Calu3 (cell line): ENCODE measurements at regions not wholly inside any gene's neighbourhood (a gene's known extent, or its start where the extent isn't known, plus 50 kb on each side); places are given as distances from the start of the nearest gene placed in this dataset.
"Not testable (repeated sequence)": the region's sequence is repeated elsewhere in the genome, so short reads cannot be mapped to it uniquely, and the experiment has no call there.

Source experiments
- BruUV-seq: library from RNA; stranded (reverse); fragments of 400-500 nt; replicated peaks from 2 replicates; lab custom pipeline; 2021; lab: Mats Ljungman, UMichigan
- CTCF ChIA-PET: fragments of 300-600 bp; sonication (Branson Sonifier 250); formaldehyde crosslinking; loops from one replicate; lab custom pipeline; 2022; ENCODE audit warnings: antibody characterized with exemption; lab: Charles Lee
- DNase-seq: peaks from one replicate; pipeline ENCODE4 v3.0.0; 2022
- H3K27ac Mint-ChIP-seq: one replicate; pipeline ENCODE4 v1.8.0; 2022; ENCODE audit warnings: mixed read lengths; ENCODE audit not compliant: unreplicated experiment
- H3K27me3 Mint-ChIP-seq: one replicate; pipeline ENCODE4 v1.8.0; 2022; ENCODE audit warnings: mixed read lengths; ENCODE audit not compliant: unreplicated experiment
- H3K36me3 Mint-ChIP-seq: one replicate; pipeline ENCODE4 v1.8.0; 2022; ENCODE audit warnings: mild to moderate bottlenecking, moderate library complexity, mixed read lengths; ENCODE audit not compliant: insufficient read depth, unreplicated experiment
- H3K4me1 Mint-ChIP-seq: one replicate; pipeline ENCODE4 v1.8.0; 2022; ENCODE audit warnings: mild to moderate bottlenecking, low read depth, mixed read lengths; ENCODE audit not compliant: unreplicated experiment
- H3K4me3 Mint-ChIP-seq: one replicate; pipeline ENCODE4 v1.8.0; 2022; ENCODE audit warnings: mild to moderate bottlenecking, low read depth, moderate library complexity, mixed read lengths; ENCODE audit not compliant: unreplicated experiment
- H3K9me3 Mint-ChIP-seq: one replicate; pipeline ENCODE4 v1.8.0; 2022; ENCODE audit warnings: low read depth, mixed read lengths; ENCODE audit not compliant: unreplicated experiment
- intact Hi-C: fragments of 100-400 bp; cut with micrococcal nuclease; formaldehyde crosslinking; loops from one replicate; pipeline ENCODE4 v1.10.0; 2022; ENCODE audit not compliant: unreplicated experiment
- TF ChIP-seq, protein P1 (sequence below): fragments of 200-600 bp; IDR thresholded peaks from one replicate; pipeline ENCODE4 v1.8.0; 2022; ENCODE audit warnings: antibody characterized with exemption; ENCODE audit not compliant: unreplicated experiment

DNA sequence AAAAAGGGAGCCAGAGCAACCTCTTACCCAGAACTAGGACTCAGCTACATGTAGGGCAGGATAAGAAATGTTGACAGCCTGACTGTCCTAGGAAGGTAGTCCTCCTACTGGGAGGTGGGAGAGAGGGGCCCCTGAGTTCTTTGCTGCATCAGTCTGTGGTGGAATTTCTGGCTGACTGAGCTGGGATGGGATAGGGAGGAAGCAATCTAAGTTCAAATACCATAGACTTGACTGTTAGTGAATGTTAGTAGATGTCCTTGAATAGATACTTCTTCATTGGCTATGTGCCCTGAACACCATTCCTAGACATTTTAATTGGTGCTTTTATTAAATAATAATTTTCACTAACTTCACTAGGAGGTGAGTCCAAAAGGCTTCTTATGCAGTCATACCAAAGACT is 1343.6 kb upstream of the CITED2 start:
- no peak overlapping the region for H3K4me3 Mint-ChIP-seq
- no peak overlapping the region for H3K27ac Mint-ChIP-seq
- no peaks in the 10 kb centered on the region for H3K9me3 Mint-ChIP-seq
- no peaks in the 10 kb centered on the region for H3K27me3 Mint-ChIP-seq
- no TSS peak for BruUV-seq
- CTCF ChIA-PET, result no interaction called here
- intact Hi-C loops, result no loop called here
- DNase-seq, result no peak
- no peaks in the 10 kb centered on the region for H3K36me3 Mint-ChIP-seq
- TF ChIP-seq, protein P1, sequence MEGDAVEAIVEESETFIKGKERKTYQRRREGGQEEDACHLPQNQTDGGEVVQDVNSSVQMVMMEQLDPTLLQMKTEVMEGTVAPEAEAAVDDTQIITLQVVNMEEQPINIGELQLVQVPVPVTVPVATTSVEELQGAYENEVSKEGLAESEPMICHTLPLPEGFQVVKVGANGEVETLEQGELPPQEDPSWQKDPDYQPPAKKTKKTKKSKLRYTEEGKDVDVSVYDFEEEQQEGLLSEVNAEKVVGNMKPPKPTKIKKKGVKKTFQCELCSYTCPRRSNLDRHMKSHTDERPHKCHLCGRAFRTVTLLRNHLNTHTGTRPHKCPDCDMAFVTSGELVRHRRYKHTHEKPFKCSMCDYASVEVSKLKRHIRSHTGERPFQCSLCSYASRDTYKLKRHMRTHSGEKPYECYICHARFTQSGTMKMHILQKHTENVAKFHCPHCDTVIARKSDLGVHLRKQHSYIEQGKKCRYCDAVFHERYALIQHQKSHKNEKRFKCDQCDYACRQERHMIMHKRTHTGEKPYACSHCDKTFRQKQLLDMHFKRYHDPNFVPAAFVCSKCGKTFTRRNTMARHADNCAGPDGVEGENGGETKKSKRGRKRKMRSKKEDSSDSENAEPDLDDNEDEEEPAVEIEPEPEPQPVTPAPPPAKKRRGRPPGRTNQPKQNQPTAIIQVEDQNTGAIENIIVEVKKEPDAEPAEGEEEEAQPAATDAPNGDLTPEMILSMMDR, result no peak
- H3K4me1 Mint-ChIP-seq, result no peaks in the 10 kb centered on the region

DNA sequence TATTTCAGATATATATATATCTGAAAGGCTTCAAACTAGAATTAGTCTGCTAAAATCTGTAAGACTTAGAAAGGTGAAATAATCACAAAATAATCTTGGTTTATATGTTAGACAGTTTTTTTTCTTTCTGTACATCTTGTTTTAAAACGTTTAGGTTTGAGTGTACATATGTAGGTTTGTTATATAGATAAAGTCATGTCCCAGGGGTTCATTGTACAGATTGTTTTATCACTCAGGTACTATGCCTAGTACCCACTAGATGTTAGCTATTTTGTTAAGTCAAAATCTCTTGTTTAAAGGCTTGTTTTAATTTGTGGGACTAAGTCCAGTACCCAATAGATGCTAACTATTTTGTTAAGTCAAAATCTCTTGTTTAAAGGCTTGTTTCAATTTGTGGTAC is 1339.0 kb upstream of the CITED2 start:
- BruUV-seq, result no TSS peak
- no peaks in the 10 kb centered on the region for H3K4me1 Mint-ChIP-seq
- CTCF ChIA-PET, result no interaction called here
- TF ChIP-seq, protein P1, result no peak
- no peaks in the 10 kb centered on the region for H3K36me3 Mint-ChIP-seq
- no peaks in the 10 kb centered on the region for H3K27me3 Mint-ChIP-seq
- H3K4me3 Mint-ChIP-seq, result no peak overlapping the region
- H3K9me3 Mint-ChIP-seq, result no peaks in the 10 kb centered on the region
- intact Hi-C loops, result no loop called here
- H3K27ac Mint-ChIP-seq, result no peak overlapping the region
- DNase-seq, result no peak

DNA sequence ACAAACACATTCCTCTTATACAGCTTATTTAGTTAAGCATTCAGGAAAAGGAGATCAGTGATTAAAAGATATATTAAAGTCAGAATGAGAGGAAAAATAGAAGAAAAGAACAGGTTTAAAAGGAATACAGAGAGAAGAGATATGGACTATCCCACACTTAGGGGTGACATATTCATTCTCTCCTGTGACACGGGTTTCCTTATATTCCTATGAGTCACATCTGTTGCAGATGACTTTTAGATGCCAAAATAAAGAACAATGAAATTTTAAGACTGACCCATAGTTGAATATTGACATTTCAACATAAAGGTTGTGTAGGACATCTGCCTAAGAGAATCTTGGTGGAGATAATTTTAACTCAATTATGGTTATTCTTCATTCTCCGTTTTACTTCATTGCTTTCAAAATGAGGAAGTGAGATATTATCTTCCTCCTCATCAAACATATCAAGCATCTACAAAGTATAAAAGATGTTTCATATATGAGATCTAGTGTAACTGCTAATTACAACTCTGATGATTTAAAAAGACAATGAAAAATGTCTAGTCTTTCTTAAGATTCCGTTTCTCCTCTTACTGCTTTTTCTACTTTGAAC is 1336.7 kb upstream of the CITED2 start:
- Mint-ChIP-seq H3K4me1 (no peaks in the 10 kb centered on the region), H3K27ac (peak overlapping the region; percentile 50), H3K36me3 (no peaks in the 10 kb centered on the region), H3K4me3 (no peak overlapping the region), H3K9me3 (no peaks in the 10 kb centered on the region), H3K27me3 (no peaks in the 10 kb centered on the region)
- DNase-seq, result no peak
- intact Hi-C loops, result no loop called here
- CTCF ChIA-PET, result no interaction called here
- no TSS peak for BruUV-seq
- TF ChIP-seq, protein P1, result no peak

DNA sequence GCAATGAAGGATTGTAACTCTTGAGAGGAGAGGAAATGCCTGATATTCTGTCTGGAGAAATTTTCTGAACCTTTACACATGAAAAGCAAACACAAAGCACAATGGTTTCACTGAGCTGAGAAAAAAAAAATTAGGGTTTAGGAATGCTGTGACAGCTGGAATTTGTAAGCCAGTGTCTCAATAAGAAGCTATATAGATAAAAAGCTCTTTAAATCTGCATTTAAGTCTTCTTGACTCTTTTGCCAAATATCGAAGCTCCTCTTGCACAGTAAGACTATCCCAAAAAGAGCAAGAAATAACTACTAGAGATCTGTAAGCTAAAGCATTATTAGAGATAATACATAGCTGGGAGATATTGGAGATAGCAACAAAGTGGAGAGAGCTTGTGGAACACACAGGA is 1334.0 kb upstream of the CITED2 start:
- Mint-ChIP-seq H3K4me3 (no peak overlapping the region), H3K4me1 (no peaks in the 10 kb centered on the region), H3K27me3 (no peaks in the 10 kb centered on the region), H3K27ac (no peak overlapping the region), H3K9me3 (no peaks in the 10 kb centered on the region), H3K36me3 (no peaks in the 10 kb centered on the region)
- CTCF ChIA-PET, result no interaction called here
- intact Hi-C loops, result no loop called here
- TF ChIP-seq, protein P1, result no peak
- DNase-seq, result no peak
- BruUV-seq, result no TSS peak

DNA sequence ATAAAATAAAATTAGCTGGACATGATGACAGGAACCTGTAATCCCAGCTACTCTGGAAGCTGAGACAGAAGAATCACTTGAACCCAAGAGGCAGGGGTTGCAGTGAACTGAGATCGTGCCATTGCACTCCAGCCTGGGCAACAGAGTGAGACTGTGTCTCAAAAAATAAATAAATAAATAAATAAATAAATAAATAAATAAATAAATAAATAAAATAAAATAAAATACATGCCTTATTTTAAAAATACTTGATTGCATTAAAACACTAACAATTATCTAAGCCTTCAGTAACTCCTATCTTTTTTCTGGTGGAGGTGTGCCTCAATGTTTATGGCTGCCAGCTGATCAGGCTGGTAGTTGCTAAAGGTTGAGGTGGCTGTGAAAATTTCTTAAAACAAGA is 1329.6 kb upstream of the CITED2 start:
- intact Hi-C loops, H3K27me3 Mint-ChIP-seq, H3K4me3 Mint-ChIP-seq, H3K9me3 Mint-ChIP-seq, BruUV-seq, H3K4me1 Mint-ChIP-seq, H3K27ac Mint-ChIP-seq, CTCF ChIA-PET, DNase-seq, H3K36me3 Mint-ChIP-seq: not testable (repeated sequence)
